GM12865 (cell line): ENCODE measurements at regions not wholly inside any gene's neighbourhood (a gene's known extent, or its start where the extent isn't known, plus 50 kb on each side); places are given as distances from the start of the nearest gene placed in this dataset.
A peak's percentile ranks its signal among the peaks of the same experiment; 100 is the strongest.

Experiments
- DNase-seq: peaks from one replicate; pipeline ENCODE4 v3.0.0; 2010; ENCODE audit warnings: low read depth
- H3K4me3 ChIP-seq: 2 replicates; pipeline ENCODE4 v1.5.1; 2011; ENCODE audit warnings: mild to moderate bottlenecking, low read depth, low read length, control low read depth
- TF ChIP-seq, protein P1 (sequence below): IDR thresholded peaks from 2 replicates; pipeline ENCODE4 v1.5.1; 2011; ENCODE audit warnings: low read length, control low read depth, low read depth, inconsistent platforms; ENCODE audit not compliant: insufficient read depth; ENCODE audit errors: missing control alignments

- no peak overlapping the region for H3K4me3 ChIP-seq
- DNase-seq, result no peak
- TF ChIP-seq, protein P1, sequence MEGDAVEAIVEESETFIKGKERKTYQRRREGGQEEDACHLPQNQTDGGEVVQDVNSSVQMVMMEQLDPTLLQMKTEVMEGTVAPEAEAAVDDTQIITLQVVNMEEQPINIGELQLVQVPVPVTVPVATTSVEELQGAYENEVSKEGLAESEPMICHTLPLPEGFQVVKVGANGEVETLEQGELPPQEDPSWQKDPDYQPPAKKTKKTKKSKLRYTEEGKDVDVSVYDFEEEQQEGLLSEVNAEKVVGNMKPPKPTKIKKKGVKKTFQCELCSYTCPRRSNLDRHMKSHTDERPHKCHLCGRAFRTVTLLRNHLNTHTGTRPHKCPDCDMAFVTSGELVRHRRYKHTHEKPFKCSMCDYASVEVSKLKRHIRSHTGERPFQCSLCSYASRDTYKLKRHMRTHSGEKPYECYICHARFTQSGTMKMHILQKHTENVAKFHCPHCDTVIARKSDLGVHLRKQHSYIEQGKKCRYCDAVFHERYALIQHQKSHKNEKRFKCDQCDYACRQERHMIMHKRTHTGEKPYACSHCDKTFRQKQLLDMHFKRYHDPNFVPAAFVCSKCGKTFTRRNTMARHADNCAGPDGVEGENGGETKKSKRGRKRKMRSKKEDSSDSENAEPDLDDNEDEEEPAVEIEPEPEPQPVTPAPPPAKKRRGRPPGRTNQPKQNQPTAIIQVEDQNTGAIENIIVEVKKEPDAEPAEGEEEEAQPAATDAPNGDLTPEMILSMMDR, result no peak
Observed at GRCh38 chr1:244322181-244322580, 129.5 kb downstream of the ADSS2 start.

DNA sequence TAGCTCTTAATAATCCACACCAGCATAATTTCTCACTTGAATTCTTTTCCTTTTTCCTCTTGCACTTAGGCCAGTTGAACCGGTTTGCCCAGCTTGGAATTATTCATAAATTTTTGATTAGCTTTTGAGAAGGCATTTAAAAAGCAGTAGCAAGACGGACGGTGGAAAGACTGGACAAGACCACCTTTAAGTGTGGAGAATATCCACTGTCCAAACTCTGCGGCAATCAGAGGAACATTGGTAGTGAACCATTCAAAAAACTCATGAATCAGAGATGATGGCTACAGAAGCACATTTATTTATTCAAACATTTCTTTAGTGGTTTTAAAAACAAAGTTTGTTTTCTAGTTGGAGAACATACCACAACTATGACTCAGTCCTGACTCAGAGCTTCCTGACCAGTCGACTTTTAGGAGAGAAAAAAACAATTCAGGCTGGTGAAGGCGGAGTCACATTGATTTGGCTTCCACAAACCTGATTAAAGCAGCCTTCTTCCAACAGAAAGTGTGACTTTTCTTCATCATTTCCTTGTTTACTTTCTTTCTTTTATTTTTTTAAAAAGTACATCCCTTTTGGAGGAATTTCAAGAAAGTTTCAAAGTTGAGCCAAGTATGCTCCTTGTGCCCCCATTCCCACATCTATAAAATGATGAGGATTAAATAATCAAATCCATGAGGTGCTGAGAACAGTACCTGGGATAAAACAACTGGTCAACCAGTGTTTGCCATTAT, 128.8 kb downstream of the ADSS2 start:
- peak; percentile 52 for DNase-seq
- no peak overlapping the region for H3K4me3 ChIP-seq
- TF ChIP-seq, protein P1, result no peak

DNA sequence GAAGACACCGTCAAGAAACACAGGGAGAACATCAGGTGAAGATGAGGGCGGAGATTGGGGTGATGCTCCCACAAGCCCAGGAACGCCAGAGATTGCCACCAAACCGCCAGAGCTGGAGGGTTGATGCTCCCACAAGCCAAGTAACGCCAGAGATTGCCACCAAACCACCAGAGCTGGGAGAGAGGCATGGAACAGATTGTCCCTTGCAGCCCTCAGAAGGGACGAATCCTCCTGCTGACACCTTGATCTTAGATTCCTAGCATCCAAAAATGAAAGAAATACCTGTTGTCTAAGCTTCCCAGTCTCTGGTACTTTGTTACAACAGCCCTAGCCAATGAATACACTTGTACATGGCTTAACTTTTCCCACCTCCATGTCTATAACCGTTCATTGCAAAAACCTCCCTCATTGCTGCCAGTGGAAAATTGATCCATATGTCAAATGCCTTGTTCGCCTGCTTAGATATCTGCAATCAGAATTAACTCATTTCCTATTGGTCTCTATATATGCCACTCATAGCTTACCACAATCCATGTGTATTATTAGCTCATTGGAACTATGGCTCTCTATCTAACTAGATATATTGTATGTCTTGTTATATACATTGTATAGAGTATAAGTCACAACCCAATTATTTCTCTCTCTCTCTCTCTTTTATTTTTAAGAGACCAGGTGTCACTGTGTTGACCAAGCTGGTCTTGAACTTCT, 127.4 kb downstream of the ADSS2 start:
- DNase-seq, result no peak
- peak overlapping the region; percentile 72 for H3K4me3 ChIP-seq
- TF ChIP-seq, protein P1, result no peak

- TF ChIP-seq, protein P1, result no peak
- peak overlapping the region; percentile 72 for H3K4me3 ChIP-seq
- peak; percentile 82 for DNase-seq
Observed at GRCh38 chr1:244325056-244325758, 126.5 kb downstream of the ADSS2 start.

DNA sequence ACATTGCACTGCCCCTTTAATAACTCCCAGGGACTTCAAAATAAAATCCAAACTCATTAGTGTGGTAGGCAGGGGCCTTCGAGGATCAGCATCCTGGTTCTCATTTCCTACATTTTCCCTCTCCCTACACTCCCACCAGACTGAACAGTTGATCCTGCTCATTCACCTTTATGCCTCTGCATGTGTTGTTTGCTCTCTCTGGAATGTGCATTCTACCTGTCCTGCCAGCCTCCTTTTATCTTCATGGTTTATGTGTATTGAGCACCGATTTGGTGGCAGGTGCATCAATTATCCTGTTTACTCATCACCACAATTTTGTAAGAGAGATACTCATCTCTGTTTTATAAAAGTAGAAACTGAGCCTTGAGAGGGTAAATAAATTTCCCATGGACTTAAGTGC, 125.0 kb downstream of the ADSS2 start:
- no peak overlapping the region for H3K4me3 ChIP-seq
- DNase-seq, result no peak
- TF ChIP-seq, protein P1, result no peak

DNA sequence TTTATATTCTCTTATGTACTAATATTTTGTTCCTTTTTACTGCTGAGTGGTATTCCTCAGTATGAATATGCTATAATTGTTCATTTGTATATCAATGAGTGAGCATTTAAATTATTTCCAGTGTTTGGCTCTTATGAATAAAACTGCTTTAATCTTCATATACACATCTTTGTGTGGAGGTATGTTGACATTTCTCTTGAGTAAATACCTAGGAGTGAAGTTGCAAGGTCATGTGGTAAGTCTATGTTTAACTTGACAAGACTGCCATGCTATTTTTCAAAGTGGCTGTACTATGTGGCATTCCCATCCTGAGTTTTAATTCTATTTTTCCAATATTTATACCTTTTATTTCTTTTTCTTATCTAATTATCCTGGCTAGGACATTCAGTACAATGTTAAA, 124.2 kb downstream of the ADSS2 start:
- no peak for DNase-seq
- TF ChIP-seq, protein P1, result no peak
- no peak overlapping the region for H3K4me3 ChIP-seq
